ENCODE measurements at regions not wholly inside any gene's neighbourhood (a gene's known extent, or its start where the extent isn't known, plus 50 kb on each side); places are given as distances from the start of the nearest gene placed in this dataset.
"Not testable (repeated sequence)": the region's sequence is repeated elsewhere in the genome, so short reads cannot be mapped to it uniquely, and the experiment has no call there.

- no peak for DNase-seq
These were observed 1254.8 kb downstream of the AMY1C start for GRCh38 chr1:105004515-105004914.

GRCh38 chr1:105005594-105006195 is 1256.0 kb downstream of the AMY1C start:
- no peak for DNase-seq

GRCh38 chr1:105017587-105017986 is 1267.9 kb downstream of the AMY1C start:
- no peak for DNase-seq

GRCh38 chr1:105023719-105024118 is 1274.0 kb downstream of the AMY1C start:
- DNase-seq: no peak

- no peak for DNase-seq
These were observed 1278.3 kb downstream of the AMY1C start for GRCh38 chr1:105027838-105028471.

- no peak for DNase-seq
These were observed 1322.7 kb downstream of the AMY1C start for GRCh38 chr1:105072446-105072845.

- DNase-seq: no peak
These were observed 1323.2 kb downstream of the AMY1C start for GRCh38 chr1:105072850-105073249.

GRCh38 chr1:105073660-105074059 is 1324.0 kb downstream of the AMY1C start:
- no peak for DNase-seq

- DNase-seq: no peak
These were observed 1333.9 kb downstream of the AMY1C start for GRCh38 chr1:105083611-105084010.

GRCh38 chr1:105087506-105087905 is 1337.8 kb downstream of the AMY1C start:
- DNase-seq: no peak

GRCh38 chr1:105088166-105088565 is 1338.5 kb downstream of the AMY1C start:
- DNase-seq: no peak

- not testable (repeated sequence) for DNase-seq
These were observed 1344.2 kb downstream of the AMY1C start for GRCh38 chr1:105093893-105094292.

GRCh38 chr1:105100102-105100501 is 1350.4 kb downstream of the AMY1C start:
- DNase-seq: no peak

GRCh38 chr1:105101261-105101660 is 1351.6 kb downstream of the AMY1C start:
- DNase-seq: no peak

- no peak for DNase-seq
These were observed 1352.7 kb downstream of the AMY1C start for GRCh38 chr1:105102371-105102770.

- no peak for DNase-seq
These were observed 1372.3 kb downstream of the AMY1C start for GRCh38 chr1:105122041-105122440.

- DNase-seq: no peak
These were observed 1388.1 kb downstream of the AMY1C start for GRCh38 chr1:105137543-105138457.

GRCh38 chr1:105138458-105138893 is 1388.8 kb downstream of the AMY1C start:
- no peak for DNase-seq

- DNase-seq: no peak
These were observed 1423.1 kb downstream of the AMY1C start for GRCh38 chr1:105172788-105173187.

- DNase-seq: no peak
These were observed 1431.1 kb downstream of the AMY1C start for GRCh38 chr1:105180789-105181188.

GRCh38 chr1:105204836-105205371 is 1455.2 kb downstream of the AMY1C start:
- DNase-seq: no peak

- no peak for DNase-seq
These were observed 1458.9 kb downstream of the AMY1C start for GRCh38 chr1:105208581-105208980.

- DNase-seq: no peak
These were observed 1461.0 kb downstream of the AMY1C start for GRCh38 chr1:105210747-105211146.

GRCh38 chr1:105231378-105231777 is 1481.7 kb downstream of the AMY1C start:
- DNase-seq: no peak

All from GDM1 (cell line).